Type B pancreatic cell (in vitro differentiated cells): ENCODE measurements at regions not wholly inside any gene's neighbourhood (a gene's known extent, or its start where the extent isn't known, plus 50 kb on each side); places are given as distances from the start of the nearest gene placed in this dataset.
"Not testable (repeated sequence)": the region's sequence is repeated elsewhere in the genome, so short reads cannot be mapped to it uniquely, and the experiment has no call there.

ENCODE experiments used
- DNase-seq: peaks from one replicate; pipeline ENCODE4 v3.0.0; 2021; ENCODE audit warnings: mixed read lengths; ENCODE audit not compliant: unreplicated experiment; ENCODE audit errors: extremely low spot score
- H3K27ac Mint-ChIP-seq: 2 replicates; pipeline ENCODE4 v1.8.0; 2021; ENCODE audit warnings: mild to moderate bottlenecking, mixed read lengths
- H3K27me3 Mint-ChIP-seq: 2 replicates; pipeline ENCODE4 v1.8.0; 2021; ENCODE audit warnings: mixed read lengths
- H3K36me3 Mint-ChIP-seq: 2 replicates; pipeline ENCODE4 v1.8.0; 2021; ENCODE audit warnings: mixed read lengths
- H3K4me1 Mint-ChIP-seq: one replicate; pipeline ENCODE4 v1.8.0; 2021; ENCODE audit warnings: mixed read lengths; ENCODE audit not compliant: unreplicated experiment
- H3K4me3 Mint-ChIP-seq: 2 replicates; pipeline ENCODE4 v1.8.0; 2021; ENCODE audit warnings: mild to moderate bottlenecking, mixed read lengths
- H3K9me3 Mint-ChIP-seq: 2 replicates; pipeline ENCODE4 v1.8.0; 2021; ENCODE audit warnings: mixed read lengths

GRCh38 chr1:206359377-206359776, 110.9 kb upstream of the IKBKE start:
- not testable (repeated sequence) for H3K4me1 Mint-ChIP-seq, DNase-seq, H3K36me3 Mint-ChIP-seq

GRCh38 chr1:206361978-206362543, 108.2 kb upstream of the IKBKE start:
- DNase-seq, H3K4me3 Mint-ChIP-seq, H3K9me3 Mint-ChIP-seq, H3K4me1 Mint-ChIP-seq, H3K27ac Mint-ChIP-seq, H3K36me3 Mint-ChIP-seq, H3K27me3 Mint-ChIP-seq: not testable (repeated sequence)

More at GRCh38 chr1:206359377-206359776, 110.9 kb upstream of the IKBKE start:
- H3K9me3 Mint-ChIP-seq, H3K27me3 Mint-ChIP-seq, H3K27ac Mint-ChIP-seq, H3K4me3 Mint-ChIP-seq: not testable (repeated sequence)

DNA sequence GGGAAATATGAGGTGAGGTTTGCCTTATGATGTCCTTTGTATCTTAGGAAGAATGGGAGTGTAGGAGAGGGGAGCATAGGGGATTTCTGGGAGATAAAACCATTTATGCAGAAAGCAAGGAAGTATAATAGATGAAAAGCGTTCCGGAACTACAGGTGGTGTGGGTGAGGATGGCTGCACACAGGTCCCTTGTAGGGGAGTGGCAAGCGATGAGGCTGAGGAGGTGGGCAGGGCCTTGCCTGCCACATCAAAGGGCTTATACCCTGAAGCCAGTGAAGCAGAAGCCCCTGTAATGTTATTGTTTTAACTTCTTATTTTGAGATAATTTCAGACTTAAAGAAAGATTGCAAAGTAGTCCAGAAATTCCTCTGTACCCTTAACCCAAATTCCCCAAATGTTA, 107.3 kb upstream of the IKBKE start:
- not testable (repeated sequence) for DNase-seq, H3K36me3 Mint-ChIP-seq, H3K4me3 Mint-ChIP-seq, H3K4me1 Mint-ChIP-seq, H3K27me3 Mint-ChIP-seq, H3K9me3 Mint-ChIP-seq, H3K27ac Mint-ChIP-seq

DNA sequence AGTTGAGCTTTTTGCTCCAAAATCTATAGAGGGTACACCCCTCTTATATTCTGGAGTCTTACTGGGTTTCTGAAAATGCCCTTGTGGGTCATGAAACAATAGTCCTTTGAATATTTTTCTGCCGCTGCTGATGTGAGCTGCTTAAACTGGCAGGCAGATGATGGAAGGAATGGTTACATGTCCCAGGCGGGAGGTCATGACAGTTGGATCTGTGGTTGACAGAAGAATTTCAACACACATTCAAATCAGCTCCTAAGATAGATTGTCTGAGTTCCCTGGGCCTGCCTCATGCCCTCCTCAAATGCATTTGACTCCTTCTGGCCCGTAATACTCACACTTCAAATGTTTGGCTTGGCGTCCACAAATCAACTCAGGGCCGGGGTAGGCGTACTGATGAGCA, 105.0 kb upstream of the IKBKE start:
- not testable (repeated sequence) for H3K9me3 Mint-ChIP-seq, H3K4me3 Mint-ChIP-seq, H3K4me1 Mint-ChIP-seq, H3K27me3 Mint-ChIP-seq, H3K27ac Mint-ChIP-seq, H3K36me3 Mint-ChIP-seq, DNase-seq

GRCh38 chr1:206366131-206366530, 104.1 kb upstream of the IKBKE start:
- DNase-seq, H3K4me3 Mint-ChIP-seq, H3K27me3 Mint-ChIP-seq, H3K36me3 Mint-ChIP-seq, H3K4me1 Mint-ChIP-seq, H3K27ac Mint-ChIP-seq, H3K9me3 Mint-ChIP-seq: not testable (repeated sequence)

DNA sequence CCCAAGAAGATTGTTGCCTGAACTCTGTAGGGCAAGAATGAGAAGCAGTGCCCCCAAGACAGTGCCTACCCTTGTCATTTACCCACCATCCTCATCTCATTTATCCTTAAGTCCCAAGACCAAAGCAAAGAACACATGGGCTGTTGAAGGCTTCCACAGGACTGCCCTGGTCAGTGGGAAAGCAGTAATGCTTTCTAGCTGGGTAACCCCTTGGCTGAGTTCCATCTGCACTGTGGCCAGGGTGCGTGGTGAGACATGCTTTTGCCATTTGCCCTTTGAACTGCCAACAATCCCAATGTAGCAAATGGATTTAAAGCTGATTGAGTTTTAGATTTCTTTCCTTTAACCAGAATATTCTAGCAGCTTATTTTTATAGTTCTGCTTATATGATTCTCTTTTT, 103.5 kb upstream of the IKBKE start:
- H3K36me3 Mint-ChIP-seq, H3K27ac Mint-ChIP-seq, DNase-seq, H3K9me3 Mint-ChIP-seq, H3K4me3 Mint-ChIP-seq, H3K27me3 Mint-ChIP-seq, H3K4me1 Mint-ChIP-seq: not testable (repeated sequence)

GRCh38 chr1:206367955-206368622, 102.2 kb upstream of the IKBKE start:
- H3K9me3 Mint-ChIP-seq, H3K4me1 Mint-ChIP-seq, DNase-seq, H3K27me3 Mint-ChIP-seq, H3K4me3 Mint-ChIP-seq, H3K27ac Mint-ChIP-seq, H3K36me3 Mint-ChIP-seq: not testable (repeated sequence)

DNA sequence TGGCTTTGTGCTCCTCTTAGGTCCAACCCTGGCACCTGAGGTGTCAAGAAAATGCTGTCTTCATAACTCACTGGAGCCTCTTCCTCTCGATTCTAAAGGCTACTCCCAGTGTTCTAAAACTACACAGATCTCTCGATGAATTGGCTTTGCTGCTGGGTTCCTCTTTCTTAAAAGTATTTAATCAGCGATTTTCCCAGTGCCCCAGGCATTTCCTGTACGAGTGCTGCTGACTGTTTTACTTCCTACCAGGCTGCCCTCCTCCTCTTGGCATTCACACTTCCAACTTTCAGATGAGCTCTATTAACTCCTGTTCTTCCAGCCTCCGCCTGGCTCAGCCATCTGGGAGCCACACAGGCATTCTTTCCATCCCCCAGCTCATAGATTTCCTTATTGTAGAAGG, 95.6 kb upstream of the IKBKE start:
- not testable (repeated sequence) for H3K36me3 Mint-ChIP-seq, DNase-seq, H3K9me3 Mint-ChIP-seq, H3K4me1 Mint-ChIP-seq, H3K4me3 Mint-ChIP-seq, H3K27me3 Mint-ChIP-seq
- H3K27ac Mint-ChIP-seq: peak overlapping the region; percentile 57

- H3K9me3 Mint-ChIP-seq, H3K36me3 Mint-ChIP-seq, DNase-seq, H3K27me3 Mint-ChIP-seq, H3K4me3 Mint-ChIP-seq, H3K4me1 Mint-ChIP-seq: not testable (repeated sequence)
- H3K27ac Mint-ChIP-seq: peak overlapping the region; percentile 57
Measured at GRCh38 chr1:206375552-206375951, 94.7 kb upstream of the IKBKE start.

- not testable (repeated sequence) for H3K36me3 Mint-ChIP-seq, H3K9me3 Mint-ChIP-seq, H3K4me1 Mint-ChIP-seq, H3K27me3 Mint-ChIP-seq, H3K27ac Mint-ChIP-seq, DNase-seq, H3K4me3 Mint-ChIP-seq
Measured at GRCh38 chr1:206378506-206378905, 91.8 kb upstream of the IKBKE start.

GRCh38 chr1:206379245-206379644, 91.0 kb upstream of the IKBKE start:
- not testable (repeated sequence) for H3K27me3 Mint-ChIP-seq, H3K36me3 Mint-ChIP-seq, H3K4me1 Mint-ChIP-seq, H3K9me3 Mint-ChIP-seq, DNase-seq, H3K4me3 Mint-ChIP-seq, H3K27ac Mint-ChIP-seq

GRCh38 chr1:206380163-206380790, 90.0 kb upstream of the IKBKE start:
- not testable (repeated sequence) for H3K4me3 Mint-ChIP-seq, H3K27ac Mint-ChIP-seq, H3K4me1 Mint-ChIP-seq, H3K36me3 Mint-ChIP-seq, H3K9me3 Mint-ChIP-seq, DNase-seq, H3K27me3 Mint-ChIP-seq

DNA sequence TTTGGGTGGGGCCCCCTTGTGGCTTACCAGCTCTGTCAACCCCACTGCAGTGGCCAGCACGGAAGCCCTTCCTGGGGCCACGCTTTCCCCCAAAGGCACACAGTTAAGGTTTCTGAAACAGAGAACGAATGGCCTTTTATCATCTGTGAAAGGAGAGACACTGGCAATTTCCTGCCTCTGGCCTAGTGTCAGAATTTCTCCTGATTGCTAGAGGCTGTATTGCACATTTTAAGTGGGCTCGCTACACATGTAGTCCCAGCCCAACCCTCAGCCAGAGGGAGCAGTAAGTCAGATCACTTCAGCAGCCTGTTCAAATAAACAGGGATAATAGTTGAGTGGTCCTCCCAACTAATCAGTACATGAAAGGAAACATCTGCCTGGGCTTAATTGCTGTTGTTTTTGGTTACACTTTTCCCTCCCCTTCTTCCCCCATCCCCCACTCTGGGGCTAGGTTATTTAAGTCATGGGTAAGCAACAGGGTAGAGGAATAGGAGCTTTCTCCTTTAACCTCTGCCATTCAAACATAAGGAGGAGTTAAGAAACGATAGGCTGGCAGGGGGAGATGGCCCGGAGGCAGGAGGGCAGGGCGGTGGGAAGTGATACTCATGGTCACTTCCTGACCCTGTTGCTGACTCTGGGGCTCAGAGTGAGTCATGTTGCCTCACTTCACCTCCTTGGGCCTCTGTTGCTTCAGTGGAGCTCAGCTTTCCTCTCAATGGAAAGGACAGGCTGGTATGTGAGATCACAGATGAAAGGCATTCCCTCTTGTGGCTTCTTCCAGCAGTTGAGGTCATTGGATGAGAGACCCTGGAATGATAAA, 89.3 kb upstream of the IKBKE start:
- H3K27ac Mint-ChIP-seq, H3K27me3 Mint-ChIP-seq, DNase-seq, H3K36me3 Mint-ChIP-seq, H3K4me1 Mint-ChIP-seq, H3K9me3 Mint-ChIP-seq, H3K4me3 Mint-ChIP-seq: not testable (repeated sequence)
